Forelimb muscle (tissue), 1 donor: ENCODE measurements at regions not wholly inside any gene's neighbourhood (a gene's known extent, or its start where the extent isn't known, plus 50 kb on each side); places are given as distances from the start of the nearest gene placed in this dataset.

ENCODE experiments used
- DNase-seq: peaks from one replicate; pipeline ENCODE4 v3.0.0-alpha.2; 2013; ENCODE audit warnings: low read depth

- DNase-seq, result no peak
Measured at GRCh38 chr22:49289822-49290679, 537.6 kb downstream of the BRD1 start.

GRCh38 chr22:49286181-49286760, 541.4 kb downstream of the BRD1 start:
- no peak for DNase-seq

- DNase-seq, result no peak
Measured at GRCh38 chr22:49284931-49285330, 542.7 kb downstream of the BRD1 start.

GRCh38 chr22:49284056-49284784, 543.5 kb downstream of the BRD1 start:
- DNase-seq, result no peak

GRCh38 chr22:49282596-49282995, 545.1 kb downstream of the BRD1 start:
- no peak for DNase-seq

GRCh38 chr22:49281467-49282340, 546.0 kb downstream of the BRD1 start:
- no peak for DNase-seq

GRCh38 chr22:49278340-49278739, 549.3 kb downstream of the BRD1 start:
- DNase-seq, result no peak

- no peak for DNase-seq
Measured at GRCh38 chr22:49276567-49276966, 551.1 kb downstream of the BRD1 start.

- DNase-seq, result no peak
Measured at GRCh38 chr22:49274754-49275380, 552.8 kb downstream of the BRD1 start.

GRCh38 chr22:49272546-49273125, 555.0 kb downstream of the BRD1 start:
- DNase-seq, result no peak

GRCh38 chr22:49271831-49272230, 555.8 kb downstream of the BRD1 start:
- DNase-seq, result no peak

- DNase-seq, result no peak
Measured at GRCh38 chr22:49271369-49271727, 556.3 kb downstream of the BRD1 start.

GRCh38 chr22:49270595-49271368, 556.9 kb downstream of the BRD1 start:
- no peak for DNase-seq

- DNase-seq, result no peak
Measured at GRCh38 chr22:49269928-49270327, 557.7 kb downstream of the BRD1 start.

- no peak for DNase-seq
Measured at GRCh38 chr22:49269371-49269770, 558.3 kb downstream of the BRD1 start.

GRCh38 chr22:49268924-49269323, 558.7 kb downstream of the BRD1 start:
- DNase-seq, result no peak

- DNase-seq, result no peak
Measured at GRCh38 chr22:49267996-49268395, 559.7 kb downstream of the BRD1 start.

GRCh38 chr22:49266561-49267519, 560.8 kb downstream of the BRD1 start:
- no peak for DNase-seq

GRCh38 chr22:49264696-49265095, 563.0 kb downstream of the BRD1 start:
- DNase-seq, result no peak
